ENCODE measurements at regions not wholly inside any gene's neighbourhood (a gene's known extent, or its start where the extent isn't known, plus 50 kb on each side); places are given as distances from the start of the nearest gene placed in this dataset.

DNA sequence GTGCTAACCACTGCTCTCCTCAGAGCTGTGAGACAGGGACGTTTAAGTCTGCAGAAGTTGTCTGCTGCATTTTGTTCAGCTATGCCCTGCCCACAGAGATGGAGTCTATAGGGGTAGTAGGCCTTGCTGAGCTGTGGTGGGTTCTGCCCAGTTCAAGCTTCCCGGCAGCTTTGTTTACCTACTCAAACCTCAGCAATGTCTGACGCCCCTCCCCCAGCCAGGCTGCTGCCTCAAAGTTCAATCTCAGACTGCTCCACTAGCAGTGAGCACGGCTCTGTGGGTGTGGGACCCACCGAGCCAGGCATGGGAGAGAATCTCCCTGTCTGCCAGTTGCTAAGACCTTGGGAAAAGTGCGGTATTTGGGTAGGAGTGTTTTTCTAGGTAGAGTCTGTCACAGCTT is 387.8 kb upstream of the SLC39A10 start:
- WGBS, 2 experiments (ENCODE audit: extremely low coverage in 1 of 2, insufficient coverage in 1 of 2, insufficient read length in 1 of 2, insufficient replicate concordance in 2 of 2, low coverage in 1 of 2, low lambda C conversion rate in 2 of 2, missing lambda C conversion rate in 1 of 2) = 87% methylated on average over 6 of the region's 6 CpGs; no CpG with 5 or more reads in 1 of the 2 experiments
- H3K4me2 ChIP-seq (ENCODE audit: insufficient read depth in 1 of 2, low read depth in 2 of 2, low read length in 2 of 2) = no peak overlapping the region
- no peaks in the 10 kb centered on the region for H4K20me1 ChIP-seq (replicated peaks in 1 of 2; ENCODE audit: control insufficient read depth in 1 of 2, insufficient read depth in 2 of 2, low read length in 2 of 2)
- H2BK5ac ChIP-seq (ENCODE audit: low read depth, low read length) = no peak overlapping the region
- H3K23ac ChIP-seq (ENCODE audit: insufficient read length) = no peak overlapping the region
- DNase-seq (ENCODE audit: low read depth in 1 of 2, low spot score in 2 of 2) = no peak
- no peak overlapping the region for H4K5ac ChIP-seq (ENCODE audit: insufficient read length, low read depth, low read length)
- H3K14ac ChIP-seq (ENCODE audit: insufficient read length) = no peak overlapping the region
- no peak overlapping the region for H2BK120ac ChIP-seq (replicated peaks; ENCODE audit: low read depth, low read length)
- TF ChIP-seq TAF1 (IDR thresholded peaks at IDR 0.05; ENCODE audit: low read depth, low read length) (no peak), CTBP2 (IDR thresholded peaks at IDR 0.05; ENCODE audit: borderline replicate concordance, insufficient read depth, insufficient read length, low read length) (no peak), SUZ12 (IDR thresholded peaks at IDR 0.05; ENCODE audit: low read length) (no peak), JUN (IDR thresholded peaks at IDR 0.05; ENCODE audit: low read depth, low read length) (no peak)
- H3K79me1 ChIP-seq (ENCODE audit: low read depth, low read length) = no peaks in the 10 kb centered on the region
- H3K18ac ChIP-seq (ENCODE audit: extremely low read depth, low read length) = no peak overlapping the region
- H3K4ac ChIP-seq (replicated peaks; ENCODE audit: insufficient read length, low read depth, low read length) = no peak overlapping the region
- H2AFZ ChIP-seq (ENCODE audit: low read length) = no peak overlapping the region
- ChIA-PET CTCF (ENCODE audit: partially characterized antibody) (no interaction called here), POLR2A (ENCODE audit: partially characterized antibody) (no interaction called here)
- H3K27ac ChIP-seq (ENCODE audit: low read depth, low read length) = no peak overlapping the region
- no peaks in the 10 kb centered on the region; a peak in 1 of 8 replicates for H3K36me3 ChIP-seq (ENCODE audit: control insufficient read depth in 2 of 4, insufficient read depth in 4 of 4, low read length in 3 of 4)
- no peaks in the 10 kb centered on the region for H3K9me3 ChIP-seq (ENCODE audit: insufficient read depth in 2 of 2, low read depth in 1 of 2, low read length in 1 of 2)
- H3K27me3 ChIP-seq (replicated peaks in 1 of 4; ENCODE audit: control insufficient read depth in 3 of 4, extremely low read depth in 1 of 4, insufficient read depth in 3 of 4, low read length in 3 of 4) = no peaks in the 10 kb centered on the region
- no peak overlapping the region for H3K9ac ChIP-seq (replicated peaks in 1 of 4; ENCODE audit: extremely low read depth in 1 of 4, low read depth in 3 of 4, low read length in 3 of 4)
- H2BK15ac ChIP-seq (ENCODE audit: low read length) = no peak overlapping the region
- H3K4me1 ChIP-seq (replicated peaks in 1 of 4; ENCODE audit: control insufficient read depth in 3 of 4, insufficient read depth in 4 of 4, low read length in 3 of 4) = no peaks in the 10 kb centered on the region; a peak in 1 of 7 replicates
- H3K4me3 ChIP-seq (ENCODE audit: extremely low read depth in 1 of 4, insufficient read depth in 2 of 4, low read depth in 3 of 4, low read length in 4 of 4) = no peak overlapping the region
- no peak overlapping the region for H4K8ac ChIP-seq (ENCODE audit: extremely low read depth, insufficient read depth, low read length)
- FAIRE-seq = no peak
- no peak overlapping the region for H2BK20ac ChIP-seq (ENCODE audit: low read length)
- H4K91ac ChIP-seq (replicated peaks; ENCODE audit: insufficient read length, low read length) = no peak overlapping the region
- no peak overlapping the region for H2BK12ac ChIP-seq (ENCODE audit: low read depth, low read length)
- H3K79me2 ChIP-seq (ENCODE audit: control insufficient read depth in 1 of 2, insufficient read depth in 2 of 2, low read length in 2 of 2) = no peaks in the 10 kb centered on the region
- H3K23me2 ChIP-seq (ENCODE audit: low read depth, low read length) = no peaks in the 10 kb centered on the region
- H2AK5ac ChIP-seq (ENCODE audit: low read depth, low read length) = no peak overlapping the region
- H3K56ac ChIP-seq (replicated peaks; ENCODE audit: insufficient read length, low read depth, low read length) = no peak overlapping the region
